ENCODE measurements at regions not wholly inside any gene's neighbourhood (a gene's known extent, or its start where the extent isn't known, plus 50 kb on each side); places are given as distances from the start of the nearest gene placed in this dataset.
"Not testable (repeated sequence)": the region's sequence is repeated elsewhere in the genome, so short reads cannot be mapped to it uniquely, and the experiment has no call there.

DNA sequence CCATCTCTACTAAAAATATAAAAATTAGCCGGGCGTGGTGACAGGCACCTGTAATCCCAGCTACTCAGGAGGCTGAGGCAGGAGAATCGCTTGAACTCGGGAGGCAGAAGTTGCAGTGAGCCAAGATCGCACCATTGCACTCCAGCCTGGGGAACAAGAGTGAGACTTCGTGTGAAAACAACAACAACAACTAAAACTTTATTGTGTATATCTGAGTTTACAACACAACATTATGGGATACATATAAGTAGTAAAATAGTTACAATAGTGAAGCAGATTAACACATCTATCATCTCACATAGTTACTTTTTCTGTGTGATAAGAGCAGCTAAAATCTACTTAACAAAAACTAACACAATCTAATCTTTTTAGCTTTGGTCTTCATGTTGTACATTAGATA, 132.4 kb upstream of the KLF6 start:
- TF ChIP-seq, protein P1, sequence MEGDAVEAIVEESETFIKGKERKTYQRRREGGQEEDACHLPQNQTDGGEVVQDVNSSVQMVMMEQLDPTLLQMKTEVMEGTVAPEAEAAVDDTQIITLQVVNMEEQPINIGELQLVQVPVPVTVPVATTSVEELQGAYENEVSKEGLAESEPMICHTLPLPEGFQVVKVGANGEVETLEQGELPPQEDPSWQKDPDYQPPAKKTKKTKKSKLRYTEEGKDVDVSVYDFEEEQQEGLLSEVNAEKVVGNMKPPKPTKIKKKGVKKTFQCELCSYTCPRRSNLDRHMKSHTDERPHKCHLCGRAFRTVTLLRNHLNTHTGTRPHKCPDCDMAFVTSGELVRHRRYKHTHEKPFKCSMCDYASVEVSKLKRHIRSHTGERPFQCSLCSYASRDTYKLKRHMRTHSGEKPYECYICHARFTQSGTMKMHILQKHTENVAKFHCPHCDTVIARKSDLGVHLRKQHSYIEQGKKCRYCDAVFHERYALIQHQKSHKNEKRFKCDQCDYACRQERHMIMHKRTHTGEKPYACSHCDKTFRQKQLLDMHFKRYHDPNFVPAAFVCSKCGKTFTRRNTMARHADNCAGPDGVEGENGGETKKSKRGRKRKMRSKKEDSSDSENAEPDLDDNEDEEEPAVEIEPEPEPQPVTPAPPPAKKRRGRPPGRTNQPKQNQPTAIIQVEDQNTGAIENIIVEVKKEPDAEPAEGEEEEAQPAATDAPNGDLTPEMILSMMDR (IDR thresholded peaks at IDR 0.05; ENCODE audit: low read depth, low read length, poor library complexity, severe bottlenecking) = not testable (repeated sequence)
- not testable (repeated sequence) for TF ChIP-seq EZH2phosphoT487 (IDR thresholded peaks at IDR 0.05; ENCODE audit: borderline replicate concordance, low read length)
